ENCODE measurements at regions not wholly inside any gene's neighbourhood (a gene's known extent, or its start where the extent isn't known, plus 50 kb on each side); places are given as distances from the start of the nearest gene placed in this dataset.

DNA sequence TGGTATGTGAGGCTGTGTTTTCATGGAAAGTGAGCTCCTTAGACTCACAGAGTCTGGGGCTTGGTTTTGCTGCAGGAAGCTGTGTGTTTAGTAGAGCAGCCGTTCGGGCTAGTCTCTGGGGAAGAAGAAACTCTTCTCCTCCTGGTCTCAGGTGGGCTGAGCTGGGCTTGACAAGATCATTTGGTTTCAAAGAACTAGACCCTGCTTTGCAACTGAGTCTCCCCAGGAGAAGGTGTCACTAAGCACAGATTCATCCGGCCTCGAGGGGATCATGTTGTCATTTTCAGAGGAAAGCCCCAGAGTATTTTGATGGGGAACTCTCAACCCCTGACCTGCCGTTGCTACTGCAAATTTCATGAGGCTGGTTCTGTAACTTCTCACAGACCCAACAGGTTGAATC is 188.5 kb downstream of the FAM43A start:
- TF ChIP-seq CTCF (conservative IDR thresholded peaks at IDR 0.05; ENCODE audit: low read length) (no peak), EZH2phosphoT487 (IDR thresholded peaks at IDR 0.05; ENCODE audit: borderline replicate concordance) (no peak)

Data from Loucy (cell line).